ENCODE measurements at regions not wholly inside any gene's neighbourhood (a gene's known extent, or its start where the extent isn't known, plus 50 kb on each side); places are given as distances from the start of the nearest gene placed in this dataset.

GRCh38 chr7:155233311-155234157 lies 64.1 kb upstream of the INSIG1 start:
- no peak for TF ChIP-seq EP300 (IDR thresholded peaks at IDR 0.05; ENCODE audit: low read depth)
- TF ChIP-seq POLR2A (IDR thresholded peaks at IDR 0.05), result no peak
- TF ChIP-seq CTCF (IDR thresholded peaks at IDR 0.05), result no peak
- no peak for TF ChIP-seq POLR2AphosphoS5 (IDR thresholded peaks at IDR 0.05)
